IMR-90 (cell line): ENCODE measurements at regions not wholly inside any gene's neighbourhood (a gene's known extent, or its start where the extent isn't known, plus 50 kb on each side); places are given as distances from the start of the nearest gene placed in this dataset.

Experiments
- ATAC-seq: fragments of 200-7000 bp; cut with Tn5 transposase; 2 replicates; pipeline ENCODE4 v1.9.1; 2020; ENCODE audit warnings: low read depth, mild to moderate bottlenecking, moderate library complexity
- BruUV-seq: library from RNA; stranded (reverse); fragments of 400-500 nt; replicated peaks from 2 replicates; lab custom pipeline; 2021; lab: Mats Ljungman, UMichigan
- CTCF ChIA-PET: fragments of 300-600 bp; formaldehyde crosslinking; extraction: SDS; loops from one replicate; lab custom pipeline; 2021; ENCODE audit warnings: antibody characterized with exemption; lab: Yijun Ruan, JAX
- POLR2A ChIA-PET: fragments of 300-600 bp; sonication (Branson Sonifier 250); formaldehyde crosslinking; loops from one replicate; lab custom pipeline; 2022; ENCODE audit warnings: antibody characterized with exemption; ENCODE audit not compliant: unreplicated experiment; lab: Charles Lee
- DNase-seq: peaks from one replicate; pipeline ENCODE4 v3.0.0; 2013
- H2AFZ ChIP-seq: replicated peaks from 2 replicates; pipeline ENCODE3; 2013; ENCODE audit warnings: low read length, mild to moderate bottlenecking; ENCODE audit not compliant: poor library complexity
- H2AK5ac ChIP-seq: 2 replicates; pipeline ENCODE4 v1.6.1; 2013; ENCODE audit warnings: low read depth, low read length, inconsistent platforms
- H2AK9ac ChIP-seq: replicated peaks from 2 replicates; pipeline ENCODE3; 2013; ENCODE audit warnings: mild to moderate bottlenecking, low read depth, low read length, moderate library complexity; ENCODE audit not compliant: poor library complexity
- H2BK120ac ChIP-seq: 2 replicates; pipeline ENCODE4 v1.6.1; 2013; ENCODE audit warnings: low read depth, low read length, inconsistent platforms
- H2BK15ac ChIP-seq: 3 replicates; pipeline ENCODE4 v1.6.1; 2013; ENCODE audit warnings: low read depth, low read length, inconsistent platforms
- H2BK20ac ChIP-seq: 2 replicates; pipeline ENCODE4 v1.6.1; 2013; ENCODE audit warnings: low read depth, mild to moderate bottlenecking, inconsistent platforms, low read length, moderate library complexity
- H2BK5ac ChIP-seq: 2 replicates; pipeline ENCODE4 v1.6.1; 2013; ENCODE audit warnings: mild to moderate bottlenecking, low read depth, low read length, inconsistent platforms; ENCODE audit not compliant: poor library complexity, severe bottlenecking
- H3K14ac ChIP-seq: replicated peaks from 2 replicates; pipeline ENCODE4 v1.6.1; 2013; ENCODE audit warnings: low read depth, low read length, inconsistent platforms
- H3K18ac ChIP-seq: 2 replicates; pipeline ENCODE4 v1.6.1; 2013; ENCODE audit warnings: low read depth, low read length, control low read depth
- H3K23ac ChIP-seq: 2 replicates; pipeline ENCODE4 v1.6.1; 2013; ENCODE audit warnings: low read depth, low read length, inconsistent platforms
- H3K27ac ChIP-seq: 2 replicates; pipeline ENCODE4 v1.5.1; 2013; ENCODE audit warnings: mild to moderate bottlenecking, control low read depth, low read length; ENCODE audit not compliant: insufficient read depth
- H3K27me3 ChIP-seq: 2 replicates; pipeline ENCODE4 v1.6.1; 2013; ENCODE audit warnings: low read length; ENCODE audit not compliant: control insufficient read depth, insufficient read depth
- H3K36me3 ChIP-seq: 2 replicates; pipeline ENCODE4 v1.6.1; 2013; ENCODE audit warnings: low read length, mixed read lengths; ENCODE audit not compliant: control insufficient read depth, insufficient read depth
- H3K4ac ChIP-seq: 2 replicates; pipeline ENCODE4 v1.6.1; 2013; ENCODE audit warnings: low read depth, low read length, inconsistent platforms
- H3K4me1 ChIP-seq: 2 replicates; pipeline ENCODE4 v1.6.1; 2013; ENCODE audit warnings: low read length, mixed read lengths; ENCODE audit not compliant: control insufficient read depth, insufficient read depth
- H3K4me2 ChIP-seq: 2 replicates; pipeline ENCODE4 v1.6.1; 2013; ENCODE audit warnings: low read depth, mild to moderate bottlenecking, control low read depth, low read length, moderate library complexity
- H3K4me3 ChIP-seq: 2 replicates; pipeline ENCODE4 v1.5.1; 2013; ENCODE audit warnings: low read depth, mild to moderate bottlenecking, control low read depth, low read length, moderate library complexity; ENCODE audit not compliant: insufficient read depth
- H3K56ac ChIP-seq: 2 replicates; pipeline ENCODE4 v1.6.1; 2013; ENCODE audit warnings: low read length, inconsistent platforms; ENCODE audit not compliant: insufficient read depth; ENCODE audit errors: extremely low read depth
- H3K79me1 ChIP-seq, 2 experiments: 2 replicates each; pipeline ENCODE4 v1.6.1; 2013; ENCODE audit warnings: low read length in 2 of 2, inconsistent platforms in 1 of 2, low read depth in 1 of 2
- H3K9ac ChIP-seq: 2 replicates; pipeline ENCODE4 v1.6.1; 2013; ENCODE audit warnings: low read depth, low read length, control low read depth
- H3K9me1 ChIP-seq: 2 replicates; pipeline ENCODE4 v1.6.1; 2013; ENCODE audit warnings: low read length, inconsistent platforms; ENCODE audit not compliant: insufficient read depth
- H3K9me3 ChIP-seq: 2 replicates; pipeline ENCODE4 v1.6.1; 2013; ENCODE audit warnings: low read length; ENCODE audit not compliant: control insufficient read depth, insufficient read depth
- H4K20me1 ChIP-seq: 2 replicates; pipeline ENCODE4 v1.6.1; 2013; ENCODE audit warnings: low read length, inconsistent platforms; ENCODE audit not compliant: insufficient read depth
- H4K5ac ChIP-seq: 2 replicates; pipeline ENCODE4 v1.6.1; 2013; ENCODE audit warnings: mild to moderate bottlenecking, low read depth, low read length, control low read depth
- H4K8ac ChIP-seq, 2 experiments: 2 replicates each; pipeline ENCODE4 v1.6.1; 2013; ENCODE audit warnings: low read depth in 2 of 2, low read length in 2 of 2, control low read depth in 1 of 2, inconsistent platforms in 1 of 2
- H4K91ac ChIP-seq: 2 replicates; pipeline ENCODE4 v1.6.1; 2013; ENCODE audit warnings: low read depth, low read length, inconsistent platforms; ENCODE audit not compliant: insufficient read depth
- BHLHE40 ChIP-seq: fragments of 150-350 bp; IDR thresholded peaks from 2 replicates; pipeline ENCODE4 v1.6.1; 2016; ENCODE audit warnings: mild to moderate bottlenecking, low read depth, low read length
- CEBPB ChIP-seq: IDR thresholded peaks from 2 replicates; pipeline ENCODE4 v1.6.1; 2012; ENCODE audit warnings: low read depth, low read length, improper control_type of control experiment
- CHD1 ChIP-seq: IDR thresholded peaks from 2 replicates; pipeline ENCODE4 v1.6.1; 2012; ENCODE audit warnings: low read depth, low read length, improper control_type of control experiment
- FOS ChIP-seq: fragments of 150-350 bp; IDR thresholded peaks from 2 replicates; pipeline ENCODE4 v1.6.1; 2016; ENCODE audit warnings: low read depth, low read length
- MAFK ChIP-seq: IDR thresholded peaks from 2 replicates; pipeline ENCODE4 v1.6.1; 2012; ENCODE audit warnings: low read depth, low read length, improper control_type of control experiment
- MAZ ChIP-seq: IDR thresholded peaks from 2 replicates; pipeline ENCODE4 v1.6.1; 2012; ENCODE audit warnings: low read depth, mild to moderate bottlenecking, low read length, improper control_type of control experiment, moderate library complexity, borderline replicate concordance
- MXI1 ChIP-seq: IDR thresholded peaks from 2 replicates; pipeline ENCODE4 v1.6.1; 2012; ENCODE audit warnings: low read depth, mild to moderate bottlenecking, low read length, moderate library complexity, borderline replicate concordance
- NFE2L2 ChIP-seq: fragments of 150-350 bp; IDR thresholded peaks from 2 replicates; pipeline ENCODE4 v1.6.1; 2016; ENCODE audit warnings: low read depth, mild to moderate bottlenecking, low read length
- RAD21 ChIP-seq: IDR thresholded peaks from 2 replicates; pipeline ENCODE4 v1.6.1; 2012; ENCODE audit warnings: low read length, improper control_type of control experiment
- RCOR1 ChIP-seq: IDR thresholded peaks from 2 replicates; pipeline ENCODE4 v1.6.1; 2012; ENCODE audit warnings: mild to moderate bottlenecking, low read length, improper control_type of control experiment; ENCODE audit not compliant: insufficient replicate concordance
- RFX5 ChIP-seq: IDR thresholded peaks from 2 replicates; pipeline ENCODE4 v1.8.0; 2012; ENCODE audit warnings: low read depth, mild to moderate bottlenecking, low read length, moderate library complexity
- SMC3 ChIP-seq: fragments of 150-350 bp; IDR thresholded peaks from 2 replicates; pipeline ENCODE4 v1.6.1; 2016; ENCODE audit warnings: low read depth, mild to moderate bottlenecking, antibody characterized with exemption, low read length, moderate library complexity
- whole genome bisulfite sequencing, 2 experiments: methylation state at CpG; one replicate each; pipeline versions ENCODE4 v1.1.5 to v1.1.7; 2013; ENCODE audit warnings: missing lambda C conversion rate in 2 of 2; ENCODE audit not compliant: insufficient read length in 1 of 2; ENCODE audit errors: extremely low coverage in 2 of 2; 5-methylcytosine and 5-hydroxymethylcytosine counted together
- dilution Hi-C: fragments of 300-500 bp; cut with HindIII; formaldehyde crosslinking; loops from one replicate; pipeline ENCODE4 v1.14.3; 2018; ENCODE audit warnings: low sequenced_read_pairs; ENCODE audit not compliant: unreplicated experiment
- in situ Hi-C: fragments of 300-500 bp; cut with MboI; formaldehyde crosslinking; loops from 3 replicates; pipeline ENCODE4 v1.14.3; 2019; ENCODE audit warnings: low sequenced_read_pairs, inconsistent platforms, mixed read lengths
- intact Hi-C: fragments of 100-400 bp; cut with micrococcal nuclease; formaldehyde crosslinking; loops from 2 replicates; pipeline ENCODE4 v1.10.0; 2022
- TF ChIP-seq, protein P1 (sequence below): fragments of 150-350 bp; IDR thresholded peaks from 2 replicates; pipeline ENCODE4 v1.6.1; 2016; ENCODE audit warnings: low read depth, mild to moderate bottlenecking, low read length, moderate library complexity, borderline replicate concordance
- TF ChIP-seq, protein P2 (sequence below): conservative IDR thresholded peaks from 2 replicates; pipeline ENCODE4 v1.5.1; 2012; ENCODE audit warnings: mild to moderate bottlenecking, low read depth, low read length, improper control_type of control experiment
- TF ChIP-seq, protein P3 (sequence below): fragments of 150-350 bp; IDR thresholded peaks from 2 replicates; pipeline ENCODE4 v1.6.1; 2017; ENCODE audit warnings: mild to moderate bottlenecking, antibody characterized with exemption, low read length, low read depth

DNA sequence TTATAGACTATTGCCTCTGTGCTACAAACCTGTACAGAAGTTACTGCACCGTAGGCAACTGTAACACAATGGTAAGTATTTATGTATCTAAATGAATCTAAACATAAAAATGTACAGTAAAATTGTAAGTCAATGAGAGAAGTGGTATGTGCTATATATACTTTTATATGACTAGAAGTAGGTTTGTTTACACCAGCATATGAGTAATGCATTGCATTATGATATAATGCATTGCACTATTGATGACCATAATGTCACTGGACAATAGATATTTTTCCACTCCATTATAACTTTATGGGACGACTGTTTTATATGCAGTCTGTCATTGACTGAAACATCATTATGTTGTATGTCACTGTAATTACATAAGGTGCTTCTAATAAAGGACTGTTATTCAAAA lies 340.3 kb upstream of the SNX7 start:
- no TSS peak for BruUV-seq
- Histone ChIP-seq H3K27me3 (no peaks in the 10 kb centered on the region), H3K4ac (peak overlapping the region; percentile 23; the same call in 1 of the 2 replicates), H3K79me1 (no peaks in the 10 kb centered on the region), H3K27ac (no peak overlapping the region), H3K18ac (no peak overlapping the region), H2BK20ac (no peak overlapping the region; the same call in 1 of the 2 replicates), H3K4me2 (no peak overlapping the region), H4K5ac (no peak overlapping the region), H2BK120ac (no peak overlapping the region), H4K8ac (peak overlapping the region in 1 of 2 experiments; percentile 43; a peak in 1 of 4 replicates), H3K4me3 (no peak overlapping the region), H3K56ac (no peak overlapping the region), H2BK15ac (no peak overlapping the region; the same call in 2 of the 3 replicates), H2AK5ac (no peak overlapping the region), H3K4me1 (peaks cover 10% of the 10 kb centered on the region), H4K91ac (no peak overlapping the region), H2AK9ac (no peak overlapping the region), H3K14ac (0 out of 2 replicates have a peak overlapping the region, but pooled peaks have one; percentile 26), H4K20me1 (no peaks in the 10 kb centered on the region), H3K36me3 (no peaks in the 10 kb centered on the region), H3K9me1 (no peaks in the 10 kb centered on the region), H3K23ac (no peak overlapping the region; the same call in 1 of the 2 replicates), H3K9me3 (no peaks in the 10 kb centered on the region), H2BK5ac (no peak overlapping the region), H2AFZ (no peak overlapping the region), H3K9ac (no peak overlapping the region)
- ATAC-seq (no peak), DNase-seq (peak; percentile 16)
- dilution Hi-C loops (no loop called here), intact Hi-C loops (loop anchor here (5.0 kb wide), 2 partner anchors 119 to 269 kb away; no protein-coding TSS in a partner anchor), in situ Hi-C loops (no loop called here)
- ChIA-PET POLR2A (no interaction called here), CTCF (no interaction called here)
- TF ChIP-seq RCOR1: no peak
- TF ChIP-seq, protein P1, sequence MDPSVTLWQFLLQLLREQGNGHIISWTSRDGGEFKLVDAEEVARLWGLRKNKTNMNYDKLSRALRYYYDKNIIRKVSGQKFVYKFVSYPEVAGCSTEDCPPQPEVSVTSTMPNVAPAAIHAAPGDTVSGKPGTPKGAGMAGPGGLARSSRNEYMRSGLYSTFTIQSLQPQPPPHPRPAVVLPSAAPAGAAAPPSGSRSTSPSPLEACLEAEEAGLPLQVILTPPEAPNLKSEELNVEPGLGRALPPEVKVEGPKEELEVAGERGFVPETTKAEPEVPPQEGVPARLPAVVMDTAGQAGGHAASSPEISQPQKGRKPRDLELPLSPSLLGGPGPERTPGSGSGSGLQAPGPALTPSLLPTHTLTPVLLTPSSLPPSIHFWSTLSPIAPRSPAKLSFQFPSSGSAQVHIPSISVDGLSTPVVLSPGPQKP: no peak
- TF ChIP-seq RFX5: no peak
- TF ChIP-seq, protein P2, sequence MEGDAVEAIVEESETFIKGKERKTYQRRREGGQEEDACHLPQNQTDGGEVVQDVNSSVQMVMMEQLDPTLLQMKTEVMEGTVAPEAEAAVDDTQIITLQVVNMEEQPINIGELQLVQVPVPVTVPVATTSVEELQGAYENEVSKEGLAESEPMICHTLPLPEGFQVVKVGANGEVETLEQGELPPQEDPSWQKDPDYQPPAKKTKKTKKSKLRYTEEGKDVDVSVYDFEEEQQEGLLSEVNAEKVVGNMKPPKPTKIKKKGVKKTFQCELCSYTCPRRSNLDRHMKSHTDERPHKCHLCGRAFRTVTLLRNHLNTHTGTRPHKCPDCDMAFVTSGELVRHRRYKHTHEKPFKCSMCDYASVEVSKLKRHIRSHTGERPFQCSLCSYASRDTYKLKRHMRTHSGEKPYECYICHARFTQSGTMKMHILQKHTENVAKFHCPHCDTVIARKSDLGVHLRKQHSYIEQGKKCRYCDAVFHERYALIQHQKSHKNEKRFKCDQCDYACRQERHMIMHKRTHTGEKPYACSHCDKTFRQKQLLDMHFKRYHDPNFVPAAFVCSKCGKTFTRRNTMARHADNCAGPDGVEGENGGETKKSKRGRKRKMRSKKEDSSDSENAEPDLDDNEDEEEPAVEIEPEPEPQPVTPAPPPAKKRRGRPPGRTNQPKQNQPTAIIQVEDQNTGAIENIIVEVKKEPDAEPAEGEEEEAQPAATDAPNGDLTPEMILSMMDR: no peak
- TF ChIP-seq RAD21: no peak
- TF ChIP-seq MAZ: no peak
- no peak for TF ChIP-seq NFE2L2
- TF ChIP-seq SMC3: no peak
- TF ChIP-seq MXI1: no peak
- no peak for TF ChIP-seq CEBPB
- no peak for TF ChIP-seq FOS
- TF ChIP-seq, protein P3, sequence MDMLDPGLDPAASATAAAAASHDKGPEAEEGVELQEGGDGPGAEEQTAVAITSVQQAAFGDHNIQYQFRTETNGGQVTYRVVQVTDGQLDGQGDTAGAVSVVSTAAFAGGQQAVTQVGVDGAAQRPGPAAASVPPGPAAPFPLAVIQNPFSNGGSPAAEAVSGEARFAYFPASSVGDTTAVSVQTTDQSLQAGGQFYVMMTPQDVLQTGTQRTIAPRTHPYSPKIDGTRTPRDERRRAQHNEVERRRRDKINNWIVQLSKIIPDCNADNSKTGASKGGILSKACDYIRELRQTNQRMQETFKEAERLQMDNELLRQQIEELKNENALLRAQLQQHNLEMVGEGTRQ: no peak
- TF ChIP-seq MAFK: no peak
- no peak for TF ChIP-seq CHD1
- TF ChIP-seq BHLHE40: no peak
- no CpG with 5 or more reads among the region's 2 CpGs for whole genome bisulfite sequencing, 2 experiments
